IMR-90 (cell line): ENCODE measurements at regions not wholly inside any gene's neighbourhood (a gene's known extent, or its start where the extent isn't known, plus 50 kb on each side); places are given as distances from the start of the nearest gene placed in this dataset.

Source experiments
- ATAC-seq: fragments of 200-7000 bp; cut with Tn5 transposase; 2 replicates; pipeline ENCODE4 v1.9.1; 2020; ENCODE audit warnings: low read depth, mild to moderate bottlenecking, moderate library complexity
- BruUV-seq: library from RNA; stranded (reverse); fragments of 400-500 nt; replicated peaks from 2 replicates; lab custom pipeline; 2021; lab: Mats Ljungman, UMichigan
- CTCF ChIA-PET: fragments of 300-600 bp; formaldehyde crosslinking; extraction: SDS; loops from one replicate; lab custom pipeline; 2021; ENCODE audit warnings: antibody characterized with exemption; lab: Yijun Ruan, JAX
- POLR2A ChIA-PET: fragments of 300-600 bp; sonication (Branson Sonifier 250); formaldehyde crosslinking; loops from one replicate; lab custom pipeline; 2022; ENCODE audit warnings: antibody characterized with exemption; ENCODE audit not compliant: unreplicated experiment; lab: Charles Lee
- DNase-seq: peaks from one replicate; pipeline ENCODE4 v3.0.0; 2013
- H2AFZ ChIP-seq: replicated peaks from 2 replicates; pipeline ENCODE3; 2013; ENCODE audit warnings: low read length, mild to moderate bottlenecking; ENCODE audit not compliant: poor library complexity
- H2AK5ac ChIP-seq: 2 replicates; pipeline ENCODE4 v1.6.1; 2013; ENCODE audit warnings: low read depth, low read length, inconsistent platforms
- H2AK9ac ChIP-seq: replicated peaks from 2 replicates; pipeline ENCODE3; 2013; ENCODE audit warnings: mild to moderate bottlenecking, low read depth, low read length, moderate library complexity; ENCODE audit not compliant: poor library complexity
- H2BK120ac ChIP-seq: 2 replicates; pipeline ENCODE4 v1.6.1; 2013; ENCODE audit warnings: low read depth, low read length, inconsistent platforms
- H2BK15ac ChIP-seq: 3 replicates; pipeline ENCODE4 v1.6.1; 2013; ENCODE audit warnings: low read depth, low read length, inconsistent platforms
- H2BK20ac ChIP-seq: 2 replicates; pipeline ENCODE4 v1.6.1; 2013; ENCODE audit warnings: low read depth, mild to moderate bottlenecking, inconsistent platforms, low read length, moderate library complexity
- H2BK5ac ChIP-seq: 2 replicates; pipeline ENCODE4 v1.6.1; 2013; ENCODE audit warnings: mild to moderate bottlenecking, low read depth, low read length, inconsistent platforms; ENCODE audit not compliant: poor library complexity, severe bottlenecking
- H3K14ac ChIP-seq: replicated peaks from 2 replicates; pipeline ENCODE4 v1.6.1; 2013; ENCODE audit warnings: low read depth, low read length, inconsistent platforms
- H3K18ac ChIP-seq: 2 replicates; pipeline ENCODE4 v1.6.1; 2013; ENCODE audit warnings: low read depth, low read length, control low read depth
- H3K23ac ChIP-seq: 2 replicates; pipeline ENCODE4 v1.6.1; 2013; ENCODE audit warnings: low read depth, low read length, inconsistent platforms
- H3K27ac ChIP-seq: 2 replicates; pipeline ENCODE4 v1.5.1; 2013; ENCODE audit warnings: mild to moderate bottlenecking, control low read depth, low read length; ENCODE audit not compliant: insufficient read depth
- H3K27me3 ChIP-seq: 2 replicates; pipeline ENCODE4 v1.6.1; 2013; ENCODE audit warnings: low read length; ENCODE audit not compliant: control insufficient read depth, insufficient read depth
- H3K36me3 ChIP-seq: 2 replicates; pipeline ENCODE4 v1.6.1; 2013; ENCODE audit warnings: low read length, mixed read lengths; ENCODE audit not compliant: control insufficient read depth, insufficient read depth
- H3K4ac ChIP-seq: 2 replicates; pipeline ENCODE4 v1.6.1; 2013; ENCODE audit warnings: low read depth, low read length, inconsistent platforms
- H3K4me1 ChIP-seq: 2 replicates; pipeline ENCODE4 v1.6.1; 2013; ENCODE audit warnings: low read length, mixed read lengths; ENCODE audit not compliant: control insufficient read depth, insufficient read depth
- H3K4me2 ChIP-seq: 2 replicates; pipeline ENCODE4 v1.6.1; 2013; ENCODE audit warnings: low read depth, mild to moderate bottlenecking, control low read depth, low read length, moderate library complexity
- H3K4me3 ChIP-seq: 2 replicates; pipeline ENCODE4 v1.5.1; 2013; ENCODE audit warnings: low read depth, mild to moderate bottlenecking, control low read depth, low read length, moderate library complexity; ENCODE audit not compliant: insufficient read depth
- H3K56ac ChIP-seq: 2 replicates; pipeline ENCODE4 v1.6.1; 2013; ENCODE audit warnings: low read length, inconsistent platforms; ENCODE audit not compliant: insufficient read depth; ENCODE audit errors: extremely low read depth
- H3K79me1 ChIP-seq, 2 experiments: 2 replicates each; pipeline ENCODE4 v1.6.1; 2013; ENCODE audit warnings: low read length in 2 of 2, inconsistent platforms in 1 of 2, low read depth in 1 of 2
- H3K9ac ChIP-seq: 2 replicates; pipeline ENCODE4 v1.6.1; 2013; ENCODE audit warnings: low read depth, low read length, control low read depth
- H3K9me1 ChIP-seq: 2 replicates; pipeline ENCODE4 v1.6.1; 2013; ENCODE audit warnings: low read length, inconsistent platforms; ENCODE audit not compliant: insufficient read depth
- H3K9me3 ChIP-seq: 2 replicates; pipeline ENCODE4 v1.6.1; 2013; ENCODE audit warnings: low read length; ENCODE audit not compliant: control insufficient read depth, insufficient read depth
- H4K20me1 ChIP-seq: 2 replicates; pipeline ENCODE4 v1.6.1; 2013; ENCODE audit warnings: low read length, inconsistent platforms; ENCODE audit not compliant: insufficient read depth
- H4K5ac ChIP-seq: 2 replicates; pipeline ENCODE4 v1.6.1; 2013; ENCODE audit warnings: mild to moderate bottlenecking, low read depth, low read length, control low read depth
- H4K8ac ChIP-seq, 2 experiments: 2 replicates each; pipeline ENCODE4 v1.6.1; 2013; ENCODE audit warnings: low read depth in 2 of 2, low read length in 2 of 2, control low read depth in 1 of 2, inconsistent platforms in 1 of 2
- H4K91ac ChIP-seq: 2 replicates; pipeline ENCODE4 v1.6.1; 2013; ENCODE audit warnings: low read depth, low read length, inconsistent platforms; ENCODE audit not compliant: insufficient read depth
- BHLHE40 ChIP-seq: fragments of 150-350 bp; IDR thresholded peaks from 2 replicates; pipeline ENCODE4 v1.6.1; 2016; ENCODE audit warnings: mild to moderate bottlenecking, low read depth, low read length
- CEBPB ChIP-seq: IDR thresholded peaks from 2 replicates; pipeline ENCODE4 v1.6.1; 2012; ENCODE audit warnings: low read depth, low read length, improper control_type of control experiment
- CHD1 ChIP-seq: IDR thresholded peaks from 2 replicates; pipeline ENCODE4 v1.6.1; 2012; ENCODE audit warnings: low read depth, low read length, improper control_type of control experiment
- CTCF ChIP-seq: conservative IDR thresholded peaks from 2 replicates; pipeline ENCODE4 v1.5.1; 2012; ENCODE audit warnings: mild to moderate bottlenecking, low read depth, low read length, improper control_type of control experiment
- ELK1 ChIP-seq: fragments of 150-350 bp; IDR thresholded peaks from 2 replicates; pipeline ENCODE4 v1.6.1; 2016; ENCODE audit warnings: low read depth, mild to moderate bottlenecking, low read length, moderate library complexity, borderline replicate concordance
- FOS ChIP-seq: fragments of 150-350 bp; IDR thresholded peaks from 2 replicates; pipeline ENCODE4 v1.6.1; 2016; ENCODE audit warnings: low read depth, low read length
- MAFK ChIP-seq: IDR thresholded peaks from 2 replicates; pipeline ENCODE4 v1.6.1; 2012; ENCODE audit warnings: low read depth, low read length, improper control_type of control experiment
- MAZ ChIP-seq: IDR thresholded peaks from 2 replicates; pipeline ENCODE4 v1.6.1; 2012; ENCODE audit warnings: low read depth, mild to moderate bottlenecking, low read length, improper control_type of control experiment, moderate library complexity, borderline replicate concordance
- MXI1 ChIP-seq: IDR thresholded peaks from 2 replicates; pipeline ENCODE4 v1.6.1; 2012; ENCODE audit warnings: low read depth, mild to moderate bottlenecking, low read length, moderate library complexity, borderline replicate concordance
- NFE2L2 ChIP-seq: fragments of 150-350 bp; IDR thresholded peaks from 2 replicates; pipeline ENCODE4 v1.6.1; 2016; ENCODE audit warnings: low read depth, mild to moderate bottlenecking, low read length
- POLR2A ChIP-seq: IDR thresholded peaks from 2 replicates; pipeline ENCODE4 v1.6.1; 2012; ENCODE audit warnings: mild to moderate bottlenecking, low read depth, low read length
- RAD21 ChIP-seq: IDR thresholded peaks from 2 replicates; pipeline ENCODE4 v1.6.1; 2012; ENCODE audit warnings: low read length, improper control_type of control experiment
- RCOR1 ChIP-seq: IDR thresholded peaks from 2 replicates; pipeline ENCODE4 v1.6.1; 2012; ENCODE audit warnings: mild to moderate bottlenecking, low read length, improper control_type of control experiment; ENCODE audit not compliant: insufficient replicate concordance
- RFX5 ChIP-seq: IDR thresholded peaks from 2 replicates; pipeline ENCODE4 v1.8.0; 2012; ENCODE audit warnings: low read depth, mild to moderate bottlenecking, low read length, moderate library complexity
- SMC3 ChIP-seq: fragments of 150-350 bp; IDR thresholded peaks from 2 replicates; pipeline ENCODE4 v1.6.1; 2016; ENCODE audit warnings: low read depth, mild to moderate bottlenecking, antibody characterized with exemption, low read length, moderate library complexity
- USF2 ChIP-seq: fragments of 150-350 bp; IDR thresholded peaks from 2 replicates; pipeline ENCODE4 v1.6.1; 2017; ENCODE audit warnings: mild to moderate bottlenecking, antibody characterized with exemption, low read length, low read depth
- WGBS, 2 experiments: methylation state at CpG; one replicate each; pipeline versions ENCODE4 v1.1.5 to v1.1.7; 2013; ENCODE audit warnings: missing lambda C conversion rate in 2 of 2; ENCODE audit not compliant: insufficient read length in 1 of 2; ENCODE audit errors: extremely low coverage in 2 of 2; 5-methylcytosine and 5-hydroxymethylcytosine counted together
- dilution Hi-C: fragments of 300-500 bp; cut with HindIII; formaldehyde crosslinking; loops from one replicate; pipeline ENCODE4 v1.14.3; 2018; ENCODE audit warnings: low sequenced_read_pairs; ENCODE audit not compliant: unreplicated experiment
- in situ Hi-C: fragments of 300-500 bp; cut with MboI; formaldehyde crosslinking; loops from 3 replicates; pipeline ENCODE4 v1.14.3; 2019; ENCODE audit warnings: low sequenced_read_pairs, inconsistent platforms, mixed read lengths
- intact Hi-C: fragments of 100-400 bp; cut with micrococcal nuclease; formaldehyde crosslinking; loops from 2 replicates; pipeline ENCODE4 v1.10.0; 2022

GRCh38 chr1:79117376-79117775, 110.8 kb upstream of the ADGRL4 start:
- Histone ChIP-seq H2AK5ac (no peak overlapping the region), H3K36me3 (no peaks in the 10 kb centered on the region), H3K18ac (no peak overlapping the region), H4K8ac (no peak overlapping the region), H3K79me1 (no peaks in the 10 kb centered on the region), H3K4ac (no peak overlapping the region), H3K27me3 (no peaks in the 10 kb centered on the region), H2BK120ac (no peak overlapping the region), H3K27ac (no peak overlapping the region), H2AFZ (no peak overlapping the region), H3K23ac (no peak overlapping the region), H3K4me1 (no peaks in the 10 kb centered on the region), H3K14ac (no peak overlapping the region), H3K4me3 (no peak overlapping the region), H4K20me1 (no peaks in the 10 kb centered on the region), H3K9me3 (no peaks in the 10 kb centered on the region), H2BK20ac (no peak overlapping the region), H3K56ac (no peak overlapping the region), H2BK5ac (no peak overlapping the region), H4K91ac (no peak overlapping the region), H2BK15ac (no peak overlapping the region), H3K9me1 (no peaks in the 10 kb centered on the region), H3K4me2 (no peak overlapping the region; the same call in 1 of the 2 replicates), H3K9ac (no peak overlapping the region), H4K5ac (no peak overlapping the region), H2AK9ac (no peak overlapping the region)
- no CpG with 5 or more reads among the region's 3 CpGs for WGBS, 2 experiments
- dilution Hi-C loops = no loop called here
- CTCF ChIA-PET = no interaction called here
- intact Hi-C loops = no loop called here
- DNase-seq (peak; percentile 42), ATAC-seq (no peak)
- no TSS peak for BruUV-seq
- POLR2A ChIA-PET = no interaction called here
- in situ Hi-C loops = no loop called here
- no peak for TF ChIP-seq CTCF
- no peak for TF ChIP-seq NFE2L2
- no peak for TF ChIP-seq USF2
- TF ChIP-seq POLR2A = no peak
- TF ChIP-seq MAZ = no peak
- no peak for TF ChIP-seq ELK1
- TF ChIP-seq RFX5 = no peak
- no peak for TF ChIP-seq RAD21
- no peak for TF ChIP-seq CHD1
- TF ChIP-seq MAFK = no peak
- no peak for TF ChIP-seq CEBPB
- TF ChIP-seq MXI1 = no peak
- no peak for TF ChIP-seq BHLHE40
- no peak for TF ChIP-seq FOS
- no peak for TF ChIP-seq RCOR1
- TF ChIP-seq SMC3 = no peak
